Erythroblast (primary cell): ENCODE measurements at regions not wholly inside any gene's neighbourhood (a gene's known extent, or its start where the extent isn't known, plus 50 kb on each side); places are given as distances from the start of the nearest gene placed in this dataset.

ENCODE experiments used
- DNase-seq, 2 experiments: peaks; one replicate each; lab custom pipeline; 2025; lab: John Stamatoyannopoulos, UW
- GATA1 ChIP-seq: IDR thresholded peaks from 2 replicates; pipeline ENCODE4 v1.6.1; 2011; ENCODE audit warnings: low read depth, mild to moderate bottlenecking, control low read depth, low read length, moderate library complexity
- POLR2A ChIP-seq: IDR thresholded peaks from 2 replicates; pipeline ENCODE4 v1.6.1; 2011; ENCODE audit warnings: mild to moderate bottlenecking, low read length

DNA sequence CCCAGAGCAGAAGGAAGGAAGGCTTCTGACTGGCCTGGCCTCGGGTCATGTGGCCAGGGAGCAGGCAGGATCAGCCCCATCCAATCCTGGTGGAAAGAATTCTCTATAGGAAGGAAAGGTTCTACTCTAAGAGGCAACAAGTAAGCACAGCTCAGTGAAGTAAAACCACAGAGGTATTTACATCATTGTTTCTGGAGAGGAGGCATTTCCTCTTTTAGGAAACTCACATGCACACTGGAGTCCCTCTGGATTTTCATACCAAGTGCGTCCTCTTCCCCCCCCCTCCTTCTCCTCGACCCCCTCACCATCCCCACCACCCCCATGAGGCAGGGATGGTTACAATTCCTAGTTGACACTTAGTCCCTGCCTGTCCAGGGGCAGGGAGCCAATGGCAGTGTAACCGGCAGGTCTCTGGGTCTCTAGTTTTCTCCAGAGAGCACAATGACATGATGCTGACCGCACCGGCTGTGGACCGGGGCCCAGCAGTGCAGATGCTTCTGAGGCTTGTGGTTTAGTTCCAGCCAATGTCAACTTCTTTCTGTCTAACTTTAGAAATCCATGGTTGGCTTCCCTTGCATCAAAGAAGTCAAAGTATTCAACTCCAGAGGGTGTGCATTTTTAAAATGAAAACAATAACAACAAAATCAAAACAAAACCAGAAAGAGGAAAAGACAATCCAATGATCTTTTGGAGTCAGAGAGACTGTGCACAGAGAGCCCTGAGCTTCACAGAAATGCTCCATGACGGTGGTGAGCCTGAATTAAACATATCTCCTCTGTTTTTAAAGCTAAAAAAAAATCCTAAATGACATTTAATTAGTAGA lies 230.3 kb upstream of the TLE3 start:
- DNase-seq, result no peak
- TF ChIP-seq POLR2A (no peak), GATA1 (no peak)

DNA sequence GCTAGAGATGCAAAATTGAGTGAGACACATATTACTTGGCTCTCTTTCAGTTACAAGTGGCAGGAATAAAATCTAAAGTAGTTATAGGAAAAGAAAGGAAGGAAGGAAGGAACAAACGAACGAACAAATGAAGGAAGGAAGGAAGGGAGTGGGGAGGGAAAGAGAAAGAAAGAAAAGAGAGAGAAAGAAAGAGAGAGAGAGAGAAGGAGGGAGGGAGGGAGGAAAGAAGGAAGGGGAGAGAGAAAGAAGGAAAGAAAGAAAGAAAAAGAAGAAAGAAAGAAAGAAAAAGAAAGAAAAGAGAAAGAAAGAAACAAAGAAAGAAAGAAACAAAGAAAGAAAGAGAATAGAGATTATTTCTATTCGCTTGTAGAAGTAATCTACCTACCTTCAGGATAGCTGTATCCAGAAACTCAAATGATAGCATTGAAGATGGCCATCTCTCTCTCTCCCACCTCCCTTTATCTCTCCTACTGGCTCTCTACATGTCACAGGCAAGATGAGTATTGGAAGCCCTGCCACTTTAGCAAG lies 229.7 kb upstream of the TLE3 start:
- TF ChIP-seq GATA1, result no peak

DNA sequence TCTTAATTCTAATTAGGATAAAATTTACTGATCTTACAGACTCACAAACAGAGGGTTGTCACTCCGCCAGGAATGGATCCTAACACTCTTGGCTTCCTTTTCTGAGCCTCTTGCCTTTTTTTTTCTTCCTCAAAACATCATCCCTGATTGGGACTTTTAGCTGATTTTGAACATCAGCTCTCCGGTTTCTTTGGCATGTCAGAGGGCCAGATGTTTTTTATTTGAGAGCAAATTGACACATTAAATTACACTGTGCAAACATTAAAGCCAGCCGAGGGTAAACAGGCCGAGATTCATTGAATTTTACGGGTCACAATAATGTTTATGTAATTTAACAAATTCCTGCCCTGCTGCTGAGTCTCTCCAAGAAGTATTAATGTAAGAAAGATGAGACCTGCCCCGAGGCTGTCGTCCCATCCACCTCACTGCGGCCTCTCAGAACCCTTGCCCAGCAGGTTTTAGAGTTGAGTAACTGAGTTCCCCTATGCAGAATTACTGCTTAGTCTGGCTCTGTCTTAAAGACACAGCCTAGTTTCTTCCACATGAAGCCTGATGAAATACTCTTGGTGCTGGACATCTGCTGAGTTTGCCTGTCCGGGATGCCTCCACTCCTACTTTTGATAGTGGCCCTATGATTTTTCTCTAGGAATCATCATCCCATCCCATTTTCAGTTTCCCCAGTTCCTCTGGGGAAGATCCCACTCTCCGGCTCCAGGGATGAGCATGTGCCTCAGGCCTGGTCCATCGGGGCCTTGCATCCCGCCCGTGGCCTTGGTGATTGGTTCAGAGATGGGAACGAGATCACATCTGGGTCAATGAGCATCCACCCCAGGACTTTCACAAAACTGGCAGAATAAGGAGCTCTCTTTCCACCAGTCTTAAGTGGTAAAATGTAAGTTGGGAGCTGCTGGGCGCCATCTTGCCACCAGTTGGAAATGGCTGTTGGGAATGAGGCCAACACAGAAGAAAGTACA lies 226.6 kb upstream of the TLE3 start:
- no peak for TF ChIP-seq POLR2A
- no peak for TF ChIP-seq GATA1

More for the DNA sequence above, 229.7 kb upstream of the TLE3 start:
- no peak for DNase-seq

DNA sequence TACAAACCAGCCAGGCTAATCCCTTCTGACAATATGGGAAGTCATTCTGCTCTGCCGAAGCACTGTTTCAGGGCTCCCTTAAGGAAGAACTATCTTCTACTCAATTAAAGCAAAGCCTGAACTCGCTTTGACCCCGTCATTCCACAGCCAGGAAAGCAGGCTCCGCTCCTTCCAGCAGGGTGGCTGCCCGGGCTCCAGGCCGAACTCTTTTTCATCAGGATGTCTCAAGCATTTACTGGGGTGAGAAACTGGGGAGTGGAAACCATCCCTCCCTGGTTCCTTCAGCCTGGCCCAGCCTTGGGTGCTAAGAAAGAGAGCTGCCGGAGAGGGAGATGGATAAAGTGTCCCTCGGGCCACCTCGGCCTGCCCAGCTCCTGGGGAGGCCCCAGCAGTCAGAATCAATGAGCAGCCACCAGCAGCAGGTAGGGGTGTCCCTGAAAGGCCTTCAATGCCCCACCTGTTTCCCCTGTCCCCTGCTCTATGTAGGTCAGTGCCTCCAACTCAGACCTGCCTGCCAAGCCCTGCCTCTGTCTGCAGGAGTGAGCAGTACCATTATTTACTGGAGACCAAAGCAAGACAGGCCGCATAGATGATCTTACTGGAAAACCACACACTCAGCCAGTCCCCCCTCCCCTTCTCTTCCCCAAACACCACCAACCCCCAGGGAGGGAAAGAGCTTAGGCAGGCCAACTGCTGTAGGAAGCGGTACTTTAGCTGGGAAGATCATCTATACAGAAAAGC lies 225.6 kb upstream of the TLE3 start:
- TF ChIP-seq GATA1 (no peak), POLR2A (no peak)
- DNase-seq, result no peak

More for the DNA sequence above, 226.6 kb upstream of the TLE3 start:
- DNase-seq, result no peak

DNA sequence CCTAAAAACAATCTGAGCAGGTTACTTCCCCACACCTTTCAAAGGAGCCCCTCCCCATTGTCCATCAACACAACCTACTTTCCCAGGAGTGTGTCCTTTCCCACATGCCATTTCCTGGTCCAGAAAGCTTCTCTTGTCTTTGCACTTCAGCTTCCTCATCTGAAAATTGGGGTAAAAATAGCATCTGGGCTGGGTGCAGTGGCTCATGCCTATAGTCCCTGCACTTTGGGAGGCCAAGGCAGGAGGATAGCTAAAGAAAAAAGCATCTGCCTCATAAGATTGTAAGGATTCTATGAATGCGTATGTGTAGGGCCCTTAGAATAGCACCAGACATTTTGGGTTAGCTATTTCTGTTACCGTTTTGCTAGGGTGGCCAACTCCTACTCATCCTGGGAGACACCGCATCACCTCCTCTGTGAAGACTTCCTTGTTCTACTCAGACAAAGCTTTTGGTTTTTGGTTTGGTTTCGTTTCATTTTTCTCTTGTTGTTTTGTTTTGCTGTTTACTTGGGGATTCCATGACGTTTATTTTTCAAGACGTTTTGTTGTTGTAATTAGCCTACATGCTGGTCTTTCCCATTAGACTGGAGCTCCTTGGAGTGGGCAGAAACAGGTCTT lies 224.4 kb upstream of the TLE3 start:
- TF ChIP-seq POLR2A, result no peak
- TF ChIP-seq GATA1, result no peak
- no peak for DNase-seq

DNA sequence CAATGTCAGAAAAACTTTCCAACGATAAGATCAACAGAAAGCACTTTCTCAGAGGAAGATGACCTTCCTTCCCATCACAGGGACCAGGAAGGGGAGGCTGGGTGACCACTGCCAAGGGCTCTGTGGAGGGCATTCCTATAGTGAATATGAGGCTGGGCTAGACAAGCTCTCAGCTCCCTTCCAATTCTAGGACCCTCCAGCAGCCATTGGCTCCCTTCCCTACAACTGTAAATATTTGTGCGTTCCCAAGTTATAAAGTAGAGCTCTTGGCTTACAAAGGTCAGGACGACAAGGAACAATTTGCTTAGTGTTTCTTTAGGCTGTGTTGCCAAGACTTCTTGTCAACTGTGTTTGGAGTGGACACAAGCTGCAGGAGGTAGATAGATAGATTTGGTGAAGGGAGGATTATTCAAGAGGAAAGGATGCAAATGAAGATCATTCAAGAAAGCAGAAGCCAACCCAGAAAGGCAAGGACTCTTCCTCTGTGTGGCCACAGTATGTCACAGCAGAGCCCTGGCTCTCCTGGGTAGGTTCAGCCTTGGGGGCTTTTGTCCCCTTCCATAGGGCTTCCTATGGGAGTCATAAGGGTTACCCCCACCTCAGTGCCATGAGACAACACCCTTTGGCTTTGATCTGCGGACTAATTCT lies 223.6 kb upstream of the TLE3 start:
- TF ChIP-seq POLR2A (no peak), GATA1 (no peak)
- DNase-seq, result no peak

DNA sequence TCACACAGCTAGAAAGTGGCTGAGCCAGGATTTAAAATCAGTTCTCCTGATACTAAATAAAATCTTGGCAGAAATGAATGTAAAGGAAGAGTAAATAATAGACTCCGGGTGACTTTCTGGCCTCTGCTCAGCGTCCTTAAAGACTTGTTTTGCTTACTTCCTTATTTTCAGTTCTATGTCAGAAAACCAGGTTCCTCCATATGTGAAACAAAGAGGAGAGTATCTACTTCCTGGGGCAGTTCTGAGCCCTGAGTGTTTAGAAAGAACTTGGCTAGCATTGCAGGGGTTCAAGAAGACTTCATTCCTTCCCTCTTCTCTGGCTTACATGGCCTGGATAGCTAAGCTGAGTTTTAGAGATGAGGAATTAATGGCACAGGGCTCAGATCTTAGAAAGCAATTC lies 222.8 kb upstream of the TLE3 start:
- TF ChIP-seq POLR2A (no peak), GATA1 (no peak)
- no peak for DNase-seq

DNA sequence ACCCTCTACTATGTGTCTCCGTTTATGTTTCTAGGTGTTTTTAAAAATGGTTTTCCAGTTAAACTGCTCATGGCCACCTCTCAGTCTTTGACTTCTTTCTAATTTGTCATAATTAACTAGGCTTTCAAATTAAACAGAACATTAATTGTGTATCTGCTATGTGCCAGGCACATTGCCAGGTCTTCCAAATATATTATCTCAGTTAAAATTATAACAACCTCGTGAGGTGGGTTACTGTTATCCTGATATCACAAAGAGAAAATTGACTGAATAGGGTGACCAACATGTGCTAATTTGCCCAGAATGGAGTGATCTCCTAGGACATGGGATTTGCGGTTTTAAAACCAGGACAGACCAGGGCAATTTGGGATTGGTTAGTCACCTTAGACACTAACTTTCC lies 222.4 kb upstream of the TLE3 start:
- no peak for DNase-seq
- no peak for TF ChIP-seq POLR2A
- no peak for TF ChIP-seq GATA1

DNA sequence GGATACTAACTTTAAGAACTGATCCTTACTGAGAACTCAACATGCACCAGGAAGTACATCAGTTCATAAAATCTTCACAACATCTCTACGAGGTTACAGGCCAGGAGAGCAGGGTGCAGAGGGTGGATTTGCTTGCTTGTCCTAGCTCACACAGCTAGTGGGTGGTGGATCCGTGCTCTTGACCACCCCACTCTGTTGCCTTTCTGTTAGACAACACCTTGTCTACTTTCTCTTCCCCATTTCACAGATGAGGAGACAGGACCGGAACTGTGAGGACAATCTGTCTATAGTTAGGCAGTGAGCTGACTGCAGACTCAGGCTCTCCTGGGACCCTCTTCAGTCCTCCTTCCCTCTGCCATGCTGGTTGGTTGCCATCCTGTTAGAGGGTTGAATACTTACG lies 221.7 kb upstream of the TLE3 start:
- DNase-seq, result no peak
- no peak for TF ChIP-seq POLR2A
- no peak for TF ChIP-seq GATA1

DNA sequence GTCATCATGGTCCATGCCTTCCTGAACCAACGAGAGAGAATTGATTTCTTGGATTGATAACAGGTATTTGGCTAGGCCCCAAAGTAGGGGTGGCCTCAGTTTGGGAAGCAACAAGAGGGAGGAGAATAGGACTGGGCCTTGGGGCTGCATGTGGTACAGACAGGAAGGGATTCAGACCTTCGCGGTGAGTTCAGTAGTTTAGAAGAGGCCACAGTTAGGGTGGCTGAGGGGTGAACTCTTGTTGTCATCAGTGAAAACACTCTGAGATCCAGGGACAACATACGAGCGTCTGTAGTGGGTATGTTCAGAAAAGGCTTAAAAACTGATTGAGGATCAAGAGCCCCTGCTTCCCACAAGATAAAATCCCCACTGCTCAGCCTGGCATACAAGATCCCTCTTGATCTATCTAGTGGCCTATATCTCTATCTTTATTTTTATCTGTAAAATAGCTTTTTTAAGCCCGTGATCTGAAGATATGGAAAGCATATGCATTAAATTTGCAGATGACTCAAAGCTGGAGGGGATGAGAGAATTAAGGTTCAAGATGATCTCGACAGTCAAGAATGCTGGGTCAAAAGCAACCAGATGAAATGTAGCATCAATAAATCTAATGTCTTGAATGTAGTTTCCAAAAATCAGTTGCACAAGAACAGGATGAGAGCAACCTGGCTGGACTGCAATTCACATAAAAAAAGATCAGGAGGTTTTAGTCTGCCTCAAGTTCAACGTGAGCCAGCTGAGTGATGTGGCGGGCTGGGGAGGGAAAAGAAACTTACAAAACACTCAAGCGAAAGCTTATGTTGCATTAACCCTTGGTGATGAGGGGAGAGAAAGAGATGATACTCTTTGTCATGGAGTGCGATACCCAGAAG lies 221.1 kb upstream of the TLE3 start:
- DNase-seq, result no peak
- TF ChIP-seq GATA1 (no peak), POLR2A (no peak)

DNA sequence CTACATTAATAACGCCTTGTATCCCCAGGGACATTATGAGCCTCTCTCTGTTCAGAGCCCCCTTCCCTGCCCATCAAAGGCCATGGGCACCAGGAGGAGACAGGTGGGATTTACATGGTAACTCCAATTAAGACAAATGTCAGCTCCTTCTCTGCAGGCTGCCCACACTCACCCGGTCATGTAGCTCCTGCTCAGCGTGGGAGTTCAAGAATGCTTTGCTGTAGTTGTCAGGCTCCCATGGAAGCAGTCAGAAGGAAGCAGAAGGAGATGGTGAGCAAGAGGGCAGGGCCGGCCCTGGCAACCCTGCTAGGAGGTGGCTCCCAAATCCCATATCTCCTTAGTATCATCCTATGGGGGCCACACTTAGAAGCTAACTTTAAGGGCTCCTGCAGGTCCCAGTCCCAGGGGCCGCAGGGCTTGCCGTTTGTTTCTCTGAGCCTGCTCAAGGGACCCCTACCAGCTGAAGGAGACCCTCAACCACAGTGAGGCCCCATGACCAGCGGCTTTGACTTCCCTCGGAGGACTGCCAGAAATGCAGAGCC lies 218.4 kb upstream of the TLE3 start:
- no peak for TF ChIP-seq GATA1
- TF ChIP-seq POLR2A, result no peak
- no peak for DNase-seq

DNA sequence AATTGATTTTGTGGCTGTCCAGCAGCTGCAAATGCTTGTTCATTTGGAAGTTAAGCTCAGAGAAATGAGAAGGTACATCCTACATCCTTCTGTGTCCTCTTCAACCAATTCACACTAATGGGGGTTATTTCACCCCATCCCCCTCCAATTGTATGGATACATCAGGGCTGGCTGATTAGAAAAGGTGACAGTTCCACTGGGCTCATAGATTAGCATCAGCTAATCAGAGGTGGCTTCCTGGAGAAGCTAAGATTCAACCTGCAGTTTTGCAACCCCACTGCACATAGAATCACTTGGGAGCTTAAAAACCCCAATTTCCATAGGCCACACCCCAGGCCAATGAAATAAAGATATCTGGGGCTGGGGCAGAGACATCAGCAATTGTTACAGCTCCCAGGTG lies 217.7 kb upstream of the TLE3 start:
- no peak for DNase-seq

DNA sequence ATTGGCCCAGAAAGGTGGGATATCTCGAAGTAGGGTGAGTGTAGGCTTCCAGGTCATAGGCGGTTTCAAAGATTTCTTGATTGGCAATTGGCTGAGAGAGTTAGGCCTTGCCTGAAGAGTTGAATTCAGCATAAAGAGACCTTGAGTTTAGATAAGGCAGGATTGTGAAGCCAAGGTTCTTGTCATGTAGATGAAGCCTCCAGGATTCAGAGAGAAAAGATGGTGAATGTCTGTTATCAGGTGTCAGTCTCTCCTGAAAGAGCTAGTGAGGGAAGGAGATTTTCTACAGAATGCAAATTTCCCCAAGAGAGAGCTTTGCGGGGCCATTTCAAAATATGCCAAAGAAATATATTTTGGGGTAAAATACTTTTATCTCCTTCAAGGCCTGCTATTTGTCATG lies 217.0 kb upstream of the TLE3 start:
- DNase-seq, result no peak
- TF ChIP-seq GATA1, result no peak
- TF ChIP-seq POLR2A, result no peak

More for the DNA sequence above, 217.7 kb upstream of the TLE3 start:
- no peak for TF ChIP-seq GATA1
- no peak for TF ChIP-seq POLR2A
